ENCODE measurements at regions not wholly inside any gene's neighbourhood (a gene's known extent, or its start where the extent isn't known, plus 50 kb on each side); places are given as distances from the start of the nearest gene placed in this dataset.
"Not testable (repeated sequence)": the region's sequence is repeated elsewhere in the genome, so short reads cannot be mapped to it uniquely, and the experiment has no call there.

- DNase-seq (ENCODE audit: low read depth in 2 of 2), result no peak
Measured at GRCh38 chr4:62470020-62470419, 1269.9 kb downstream of the ADGRL3 start.

- DNase-seq (ENCODE audit: low read depth in 2 of 2), result no peak
Measured at GRCh38 chr4:62461961-62462360, 1261.8 kb downstream of the ADGRL3 start.

GRCh38 chr4:62460329-62460728 lies 1260.2 kb downstream of the ADGRL3 start:
- no peak for DNase-seq (ENCODE audit: low read depth in 2 of 2)

- DNase-seq (ENCODE audit: low read depth in 2 of 2), result no peak
Measured at GRCh38 chr4:62457356-62457755, 1257.2 kb downstream of the ADGRL3 start.

- no peak for DNase-seq (ENCODE audit: low read depth in 2 of 2)
Measured at GRCh38 chr4:62455871-62456270, 1255.7 kb downstream of the ADGRL3 start.

- no peak for DNase-seq (ENCODE audit: low read depth in 2 of 2)
Measured at GRCh38 chr4:62454535-62454934, 1254.4 kb downstream of the ADGRL3 start.

GRCh38 chr4:62450740-62451139 lies 1250.6 kb downstream of the ADGRL3 start:
- DNase-seq (ENCODE audit: low read depth in 2 of 2), result no peak

GRCh38 chr4:62449538-62449937 lies 1249.4 kb downstream of the ADGRL3 start:
- no peak for DNase-seq (ENCODE audit: low read depth in 2 of 2)

GRCh38 chr4:62448911-62449310 lies 1248.8 kb downstream of the ADGRL3 start:
- no peak for DNase-seq (ENCODE audit: low read depth in 2 of 2)

GRCh38 chr4:62439051-62439450 lies 1238.9 kb downstream of the ADGRL3 start:
- DNase-seq (ENCODE audit: low read depth in 2 of 2), result no peak

GRCh38 chr4:62434921-62435320 lies 1234.8 kb downstream of the ADGRL3 start:
- no peak for DNase-seq (ENCODE audit: low read depth in 2 of 2)

- DNase-seq (ENCODE audit: low read depth in 2 of 2), result not testable (repeated sequence)
Measured at GRCh38 chr4:62431513-62432231, 1231.5 kb downstream of the ADGRL3 start.

GRCh38 chr4:62429297-62429696 lies 1229.2 kb downstream of the ADGRL3 start:
- no peak for DNase-seq (ENCODE audit: low read depth in 2 of 2)

GRCh38 chr4:62415256-62415655 lies 1215.1 kb downstream of the ADGRL3 start:
- DNase-seq (ENCODE audit: low read depth in 2 of 2), result no peak

GRCh38 chr4:62414563-62414962 lies 1214.4 kb downstream of the ADGRL3 start:
- DNase-seq (ENCODE audit: low read depth in 2 of 2), result no peak

GRCh38 chr4:62410371-62411003 lies 1210.4 kb downstream of the ADGRL3 start:
- DNase-seq (ENCODE audit: low read depth in 2 of 2), result no peak

GRCh38 chr4:62408454-62408853 lies 1208.3 kb downstream of the ADGRL3 start:
- no peak for DNase-seq (ENCODE audit: low read depth in 2 of 2)

- no peak for DNase-seq (ENCODE audit: low read depth in 2 of 2)
Measured at GRCh38 chr4:62407534-62407933, 1207.4 kb downstream of the ADGRL3 start.

GRCh38 chr4:62402088-62402806 lies 1202.1 kb downstream of the ADGRL3 start:
- no peak for DNase-seq (ENCODE audit: low read depth in 2 of 2)

GRCh38 chr4:62399242-62399641 lies 1199.1 kb downstream of the ADGRL3 start:
- no peak for DNase-seq (ENCODE audit: low read depth in 2 of 2)

- DNase-seq (ENCODE audit: low read depth in 2 of 2), result no peak
Measured at GRCh38 chr4:62398318-62398717, 1198.2 kb downstream of the ADGRL3 start.

GRCh38 chr4:62394766-62395165 lies 1194.6 kb downstream of the ADGRL3 start:
- DNase-seq (ENCODE audit: low read depth in 2 of 2), result no peak

- DNase-seq (ENCODE audit: low read depth in 2 of 2), result no peak
Measured at GRCh38 chr4:62387808-62388207, 1187.7 kb downstream of the ADGRL3 start.
